ENCODE measurements at regions not wholly inside any gene's neighbourhood (a gene's known extent, or its start where the extent isn't known, plus 50 kb on each side); places are given as distances from the start of the nearest gene placed in this dataset.

GRCh38 chr11:95512682-95513081 lies 276.9 kb downstream of the FAM76B start:
- TF ChIP-seq TAF1 (IDR thresholded peaks at IDR 0.05; ENCODE audit: borderline replicate concordance, insufficient read depth, low read length) = no peak
- TF ChIP-seq POLR2AphosphoS5 (IDR thresholded peaks at IDR 0.05; ENCODE audit: low read depth, low read length) = no peak
- peak; percentile 26; the same call in 1 of the 2 replicates for TF ChIP-seq SIN3A (IDR thresholded peaks at IDR 0.05; ENCODE audit: borderline replicate concordance, insufficient read depth, low read length)

- TF ChIP-seq FOXP2 (optimal IDR thresholded peaks at IDR 0.05; ENCODE audit: borderline replicate concordance, extremely low read depth, extremely low read length, insufficient read depth) (no peak), SIN3A (IDR thresholded peaks at IDR 0.05; ENCODE audit: borderline replicate concordance, insufficient read depth, low read length) (no peak), TAF1 (IDR thresholded peaks at IDR 0.05; ENCODE audit: borderline replicate concordance, insufficient read depth, low read length) (no peak), POLR2AphosphoS5 (IDR thresholded peaks at IDR 0.05; ENCODE audit: low read depth, low read length) (no peak)
- TF ChIP-seq, protein P1, sequence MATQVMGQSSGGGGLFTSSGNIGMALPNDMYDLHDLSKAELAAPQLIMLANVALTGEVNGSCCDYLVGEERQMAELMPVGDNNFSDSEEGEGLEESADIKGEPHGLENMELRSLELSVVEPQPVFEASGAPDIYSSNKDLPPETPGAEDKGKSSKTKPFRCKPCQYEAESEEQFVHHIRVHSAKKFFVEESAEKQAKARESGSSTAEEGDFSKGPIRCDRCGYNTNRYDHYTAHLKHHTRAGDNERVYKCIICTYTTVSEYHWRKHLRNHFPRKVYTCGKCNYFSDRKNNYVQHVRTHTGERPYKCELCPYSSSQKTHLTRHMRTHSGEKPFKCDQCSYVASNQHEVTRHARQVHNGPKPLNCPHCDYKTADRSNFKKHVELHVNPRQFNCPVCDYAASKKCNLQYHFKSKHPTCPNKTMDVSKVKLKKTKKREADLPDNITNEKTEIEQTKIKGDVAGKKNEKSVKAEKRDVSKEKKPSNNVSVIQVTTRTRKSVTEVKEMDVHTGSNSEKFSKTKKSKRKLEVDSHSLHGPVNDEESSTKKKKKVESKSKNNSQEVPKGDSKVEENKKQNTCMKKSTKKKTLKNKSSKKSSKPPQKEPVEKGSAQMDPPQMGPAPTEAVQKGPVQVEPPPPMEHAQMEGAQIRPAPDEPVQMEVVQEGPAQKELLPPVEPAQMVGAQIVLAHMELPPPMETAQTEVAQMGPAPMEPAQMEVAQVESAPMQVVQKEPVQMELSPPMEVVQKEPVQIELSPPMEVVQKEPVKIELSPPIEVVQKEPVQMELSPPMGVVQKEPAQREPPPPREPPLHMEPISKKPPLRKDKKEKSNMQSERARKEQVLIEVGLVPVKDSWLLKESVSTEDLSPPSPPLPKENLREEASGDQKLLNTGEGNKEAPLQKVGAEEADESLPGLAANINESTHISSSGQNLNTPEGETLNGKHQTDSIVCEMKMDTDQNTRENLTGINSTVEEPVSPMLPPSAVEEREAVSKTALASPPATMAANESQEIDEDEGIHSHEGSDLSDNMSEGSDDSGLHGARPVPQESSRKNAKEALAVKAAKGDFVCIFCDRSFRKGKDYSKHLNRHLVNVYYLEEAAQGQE (IDR thresholded peaks at IDR 0.05; ENCODE audit: insufficient read depth in 1 of 2, low read depth in 2 of 2, low read length in 2 of 2) = no peak
These were observed 277.4 kb downstream of the FAM76B start for GRCh38 chr11:95512177-95512576.

GRCh38 chr11:95508219-95508890 lies 277.4 kb upstream of the SESN3 start:
- TF ChIP-seq SIN3A (IDR thresholded peaks at IDR 0.05; ENCODE audit: borderline replicate concordance, insufficient read depth, low read length) (no peak), TAF1 (IDR thresholded peaks at IDR 0.05; ENCODE audit: borderline replicate concordance, insufficient read depth, low read length) (no peak), FOXP2 (optimal IDR thresholded peaks at IDR 0.05; ENCODE audit: borderline replicate concordance, extremely low read depth, extremely low read length, insufficient read depth) (no peak), POLR2AphosphoS5 (IDR thresholded peaks at IDR 0.05; ENCODE audit: low read depth, low read length) (no peak)
- TF ChIP-seq, protein P1 (IDR thresholded peaks at IDR 0.05; ENCODE audit: insufficient read depth in 1 of 2, low read depth in 2 of 2, low read length in 2 of 2) = no peak

- TF ChIP-seq TAF1 (IDR thresholded peaks at IDR 0.05; ENCODE audit: borderline replicate concordance, insufficient read depth, low read length) (no peak), POLR2AphosphoS5 (IDR thresholded peaks at IDR 0.05; ENCODE audit: low read depth, low read length) (no peak), FOXP2 (optimal IDR thresholded peaks at IDR 0.05; ENCODE audit: borderline replicate concordance, extremely low read depth, extremely low read length, insufficient read depth) (no peak), SIN3A (IDR thresholded peaks at IDR 0.05; ENCODE audit: borderline replicate concordance, insufficient read depth, low read length) (no peak)
- TF ChIP-seq, protein P1 (IDR thresholded peaks at IDR 0.05; ENCODE audit: insufficient read depth in 1 of 2, low read depth in 2 of 2, low read length in 2 of 2) = no peak
These were observed 276.8 kb upstream of the SESN3 start for GRCh38 chr11:95507794-95508193.

DNA sequence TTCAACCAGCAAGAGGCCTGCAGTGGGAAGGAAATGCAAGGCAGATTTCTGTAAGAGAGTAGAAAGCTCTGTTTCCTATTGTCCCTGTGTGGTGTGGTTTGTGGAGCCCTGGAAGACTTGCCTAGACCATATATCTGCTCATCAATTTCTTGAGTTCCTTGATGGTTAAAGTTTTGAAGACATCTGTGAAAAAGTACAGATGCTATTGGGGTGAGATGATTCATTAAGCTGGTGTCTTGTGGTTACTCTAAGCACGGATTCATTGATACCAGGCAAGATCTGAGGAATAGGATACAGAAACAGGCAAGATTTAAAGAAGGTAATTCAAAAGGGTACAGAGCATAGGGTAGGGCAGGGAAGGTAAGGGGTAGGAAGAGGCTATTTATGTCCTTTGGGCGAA lies 275.8 kb upstream of the SESN3 start:
- TF ChIP-seq FOXP2 (optimal IDR thresholded peaks at IDR 0.05; ENCODE audit: borderline replicate concordance, extremely low read depth, extremely low read length, insufficient read depth) = no peak
- TF ChIP-seq SIN3A (IDR thresholded peaks at IDR 0.05; ENCODE audit: borderline replicate concordance, insufficient read depth, low read length) = no peak
- no peak for TF ChIP-seq POLR2AphosphoS5 (IDR thresholded peaks at IDR 0.05; ENCODE audit: low read depth, low read length)
- TF ChIP-seq TAF1 (IDR thresholded peaks at IDR 0.05; ENCODE audit: borderline replicate concordance, insufficient read depth, low read length) = no peak
- TF ChIP-seq, protein P1 (IDR thresholded peaks at IDR 0.05; ENCODE audit: insufficient read depth in 1 of 2, low read depth in 2 of 2, low read length in 2 of 2) = no peak
